GM21390 (cell line): ENCODE measurements at regions not wholly inside any gene's neighbourhood (a gene's known extent, or its start where the extent isn't known, plus 50 kb on each side); places are given as distances from the start of the nearest gene placed in this dataset.

Experiments
- ATAC-seq: cut with Tn5 transposase; IDR thresholded peaks from one replicate; pipeline ENCODE4 v1.9.1; 2021; ENCODE audit not compliant: unreplicated experiment

- no peak for ATAC-seq
Observed at GRCh38 chr5:31137676-31138075, 55.8 kb upstream of the CDH6 start.

GRCh38 chr5:31135542-31135941, 57.9 kb upstream of the CDH6 start:
- ATAC-seq, result no peak

- no peak for ATAC-seq
Observed at GRCh38 chr5:31133488-31133887, 60.0 kb upstream of the CDH6 start.

- ATAC-seq, result no peak
Observed at GRCh38 chr5:31131381-31131891, 62.0 kb upstream of the CDH6 start.

DNA sequence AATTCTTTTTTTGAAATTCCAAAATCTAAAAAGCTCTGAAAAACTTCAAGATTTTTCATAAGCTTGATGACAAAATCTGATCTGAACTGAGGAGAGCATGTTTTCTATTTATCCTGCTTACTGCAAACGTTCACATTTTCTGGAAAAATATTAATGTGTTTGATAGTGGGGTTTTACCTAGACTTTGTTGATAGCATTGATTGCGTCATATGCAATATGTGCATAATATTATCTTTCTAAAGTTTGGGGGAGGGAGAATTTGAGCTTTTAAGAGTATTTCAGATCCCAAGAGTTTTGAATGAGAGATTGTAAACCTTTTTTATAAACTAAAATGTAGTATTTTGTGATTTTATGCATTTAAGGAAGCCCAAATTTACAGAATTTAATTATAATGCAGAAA, 62.8 kb upstream of the CDH6 start:
- no peak for ATAC-seq

- ATAC-seq, result no peak
Observed at GRCh38 chr5:31124651-31125305, 68.7 kb upstream of the CDH6 start.

DNA sequence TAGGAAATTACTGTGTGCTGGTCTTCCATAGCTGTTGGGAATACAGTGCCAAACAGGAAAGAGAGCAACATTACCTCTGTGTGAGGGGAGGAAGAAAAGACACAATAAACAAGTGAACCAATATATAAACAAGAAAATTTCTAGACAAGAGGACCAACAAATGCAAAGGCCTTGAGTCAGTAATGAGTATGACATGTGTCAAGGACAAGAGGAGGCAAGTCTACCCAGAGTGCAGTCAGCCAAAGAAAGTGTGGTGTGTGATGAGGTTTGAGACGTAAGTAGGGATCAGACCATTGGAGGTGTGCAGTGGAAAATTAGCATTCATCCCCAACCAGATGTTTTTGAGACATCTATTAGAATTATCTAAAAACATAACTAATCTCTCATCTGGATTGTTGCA, 69.5 kb upstream of the CDH6 start:
- no peak for ATAC-seq

GRCh38 chr5:31122998-31123951, 70.2 kb upstream of the CDH6 start:
- ATAC-seq, result no peak

DNA sequence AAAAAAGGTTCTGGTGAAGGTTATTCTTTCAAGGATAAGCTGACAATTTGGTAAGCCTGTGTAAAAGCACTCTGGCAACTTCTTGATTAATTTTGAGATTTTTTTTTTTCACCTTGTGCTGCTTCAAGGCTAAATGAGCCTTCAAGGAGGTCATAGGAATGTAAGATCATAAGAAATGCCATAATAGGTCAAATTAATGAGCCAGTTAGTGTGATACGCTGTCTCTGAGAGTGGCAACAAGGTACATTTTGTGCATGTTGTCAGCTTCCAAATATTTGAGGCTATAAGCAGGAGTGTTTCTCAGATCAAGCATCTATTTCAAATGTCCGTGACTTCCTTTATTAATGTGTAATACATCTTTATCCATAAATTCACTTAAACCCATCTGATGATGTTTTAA, 72.3 kb upstream of the CDH6 start:
- ATAC-seq, result no peak

- no peak for ATAC-seq
Observed at GRCh38 chr5:31120642-31120948, 72.9 kb upstream of the CDH6 start.

DNA sequence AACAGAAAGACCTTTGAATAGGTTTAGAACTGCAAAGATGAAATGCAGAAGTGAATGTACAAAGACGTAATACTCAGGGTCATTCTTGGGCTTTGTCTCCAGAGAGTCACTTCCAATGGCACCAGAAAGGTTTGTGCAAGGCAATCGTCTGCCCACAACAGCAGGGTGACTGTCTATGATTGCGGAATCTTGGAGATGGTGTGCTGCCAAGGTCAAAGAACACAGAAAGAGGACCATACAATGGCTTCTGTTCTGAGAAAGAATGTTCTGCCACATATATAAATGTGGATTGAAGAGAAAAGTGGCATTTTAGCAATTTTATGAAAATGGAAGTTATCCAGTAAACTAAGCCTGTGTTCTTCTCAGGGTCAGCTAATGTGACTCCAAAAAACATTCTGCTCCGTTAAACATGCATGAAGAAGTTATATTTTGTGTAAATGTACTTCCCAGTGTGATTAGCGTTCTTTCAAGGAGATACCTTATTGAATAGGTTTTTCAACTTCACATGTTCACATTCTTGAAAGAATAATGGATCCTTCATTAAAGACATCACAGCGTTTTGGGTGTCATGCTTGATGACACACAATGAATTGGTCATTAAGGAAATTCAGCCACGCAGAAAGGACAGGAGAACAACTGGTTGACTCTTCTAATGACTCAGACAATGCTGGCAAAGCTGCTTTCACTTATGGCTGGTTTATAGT, 73.4 kb upstream of the CDH6 start:
- no peak for ATAC-seq

GRCh38 chr5:31116466-31117031, 76.9 kb upstream of the CDH6 start:
- no peak for ATAC-seq

DNA sequence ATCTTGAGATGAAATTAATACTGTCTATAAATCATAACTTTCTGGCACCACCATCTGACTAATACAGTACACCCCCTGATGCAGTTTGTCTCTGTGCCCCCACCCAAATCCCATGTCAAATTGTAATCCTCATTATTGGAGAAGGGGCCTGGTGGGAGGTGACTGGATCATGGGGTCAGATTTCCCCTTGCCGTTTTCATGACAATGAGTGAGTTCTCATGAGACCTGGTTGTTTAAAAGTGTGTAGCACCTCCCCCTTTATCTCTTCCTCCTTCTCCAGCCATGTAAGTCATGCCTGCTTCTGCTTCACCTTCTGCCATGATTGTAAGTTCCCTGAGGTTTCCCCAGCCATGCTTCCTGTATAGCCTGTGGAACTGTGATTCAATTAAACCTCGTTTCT, 78.7 kb upstream of the CDH6 start:
- ATAC-seq, result no peak

- ATAC-seq, result no peak
Observed at GRCh38 chr5:31113666-31114350, 79.7 kb upstream of the CDH6 start.

DNA sequence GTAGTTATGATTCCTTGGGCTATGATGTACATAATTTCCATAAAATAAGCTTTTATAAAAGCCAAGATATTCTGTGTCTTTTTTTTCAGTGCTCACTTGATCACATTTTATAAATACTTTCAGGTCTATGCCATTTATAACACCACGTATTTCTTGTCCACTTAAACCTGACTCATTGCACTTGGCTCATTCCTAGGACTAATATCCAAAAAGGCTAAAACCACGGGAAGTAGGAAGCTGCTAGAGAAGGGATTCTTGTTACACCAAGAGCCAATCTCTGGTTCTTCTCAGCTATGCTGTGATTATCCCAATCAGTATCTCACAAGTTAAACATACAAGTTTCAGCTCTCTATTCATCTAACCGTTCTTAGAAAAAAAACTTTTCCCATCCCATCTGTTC, 80.4 kb upstream of the CDH6 start:
- ATAC-seq, result no peak

GRCh38 chr5:31107091-31107518, 86.4 kb upstream of the CDH6 start:
- no peak for ATAC-seq

GRCh38 chr5:31106691-31107090, 86.8 kb upstream of the CDH6 start:
- no peak for ATAC-seq

DNA sequence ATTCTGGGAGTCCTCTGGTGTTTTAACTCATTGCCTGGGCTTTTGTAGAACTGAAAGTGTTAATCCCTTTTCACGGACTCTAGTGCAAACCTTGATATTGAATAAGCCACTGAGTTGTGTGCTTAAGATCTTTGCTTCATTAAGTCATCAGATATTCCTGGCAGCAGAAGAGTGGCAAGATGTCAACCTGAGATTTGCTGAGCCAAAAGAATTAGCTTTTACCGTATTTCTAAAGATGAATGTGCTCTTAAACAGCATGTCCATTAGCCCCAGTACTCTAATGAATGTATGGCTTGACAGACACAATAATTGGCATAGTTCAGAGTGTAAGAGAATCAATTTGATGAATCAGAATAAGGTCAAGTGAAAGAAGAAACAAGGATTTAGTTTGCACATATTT, 87.2 kb upstream of the CDH6 start:
- ATAC-seq, result no peak

DNA sequence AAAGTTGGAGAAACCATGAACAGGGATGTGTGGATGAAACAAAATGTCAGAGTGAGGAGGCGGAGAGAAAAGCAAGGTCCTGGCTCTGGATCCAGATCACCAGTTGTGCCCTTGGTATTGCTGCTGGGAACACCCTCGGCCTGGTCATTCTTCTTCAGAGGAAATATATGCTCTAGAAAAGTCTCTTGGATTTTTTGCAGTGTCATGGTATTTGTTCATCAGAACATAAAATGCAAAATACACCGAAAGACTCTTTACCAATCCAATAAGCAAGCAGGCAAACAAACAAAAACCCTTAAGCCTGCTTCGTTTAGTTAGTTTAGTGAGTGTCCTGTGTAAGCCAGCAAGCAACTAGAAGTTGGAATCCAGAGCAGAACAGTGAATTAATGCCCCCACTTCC, 88.7 kb upstream of the CDH6 start:
- no peak for ATAC-seq

DNA sequence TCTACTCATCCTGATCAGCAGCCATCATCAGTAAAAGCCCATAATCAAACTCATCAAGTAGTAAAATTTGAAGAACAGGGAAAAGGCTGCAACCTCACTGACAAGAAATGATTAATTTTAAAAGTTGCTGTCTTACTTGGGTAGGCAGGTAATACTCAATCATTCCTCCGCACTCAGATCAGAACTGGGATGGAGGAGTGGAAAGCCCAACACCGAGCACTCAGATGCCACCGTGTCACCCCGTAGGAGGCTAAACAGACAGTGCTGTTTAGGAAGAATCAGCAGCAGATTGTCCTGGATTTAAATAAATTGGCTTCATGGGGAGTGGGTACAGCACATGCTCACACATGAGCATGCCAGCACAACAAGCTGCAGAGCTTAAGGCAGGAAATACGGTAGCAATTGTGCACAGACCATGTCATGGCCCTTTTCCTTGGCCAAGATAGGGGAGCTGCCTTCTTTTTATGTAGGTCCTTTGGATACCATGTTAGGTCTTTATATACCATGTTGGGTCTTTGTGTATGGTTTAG, 92.6 kb upstream of the CDH6 start:
- ATAC-seq, result no peak
